ENCODE measurements at regions not wholly inside any gene's neighbourhood (a gene's known extent, or its start where the extent isn't known, plus 50 kb on each side); places are given as distances from the start of the nearest gene placed in this dataset.

GRCh38 chr5:10866913-10867312 is 105.9 kb upstream of the DAP start:
- Histone ChIP-seq H2AFZ (ENCODE audit: low read length) (no peak overlapping the region), H3K27ac (ENCODE audit: low read depth, low read length, poor library complexity, severe bottlenecking) (no peak overlapping the region), H3K79me2 (ENCODE audit: insufficient read depth, low read depth, low read length) (no peaks in the 10 kb centered on the region), H3K4me2 (ENCODE audit: low read length) (no peak overlapping the region), H3K36me3 (ENCODE audit: insufficient read depth, low read length) (no peaks in the 10 kb centered on the region), H3K9me3 (ENCODE audit: low read length) (no peaks in the 10 kb centered on the region), H3K4me3 (ENCODE audit: low read depth, low read length, poor library complexity, severe bottlenecking) (no peak overlapping the region), H3K4me1 (ENCODE audit: insufficient read depth, low read length, poor library complexity, severe bottlenecking) (no peaks in the 10 kb centered on the region), H4K20me1 (ENCODE audit: insufficient read depth, low read length) (no peaks in the 10 kb centered on the region), H3K9me2 (ENCODE audit: insufficient read depth, low read length) (no peaks in the 10 kb centered on the region)
- ChIA-PET CTCF (ENCODE audit: unreplicated experiment) (no interaction called here), POLR2A (no interaction called here)
- no TSS peak for BruUV-seq (replicated peaks)
- intact Hi-C loops (cut with micrococcal nuclease; ENCODE audit: unreplicated experiment): loop anchor here (10.0 kb wide), 1 partner anchor 412 kb away; no protein-coding TSS in a partner anchor
- TF ChIP-seq, protein P1, sequence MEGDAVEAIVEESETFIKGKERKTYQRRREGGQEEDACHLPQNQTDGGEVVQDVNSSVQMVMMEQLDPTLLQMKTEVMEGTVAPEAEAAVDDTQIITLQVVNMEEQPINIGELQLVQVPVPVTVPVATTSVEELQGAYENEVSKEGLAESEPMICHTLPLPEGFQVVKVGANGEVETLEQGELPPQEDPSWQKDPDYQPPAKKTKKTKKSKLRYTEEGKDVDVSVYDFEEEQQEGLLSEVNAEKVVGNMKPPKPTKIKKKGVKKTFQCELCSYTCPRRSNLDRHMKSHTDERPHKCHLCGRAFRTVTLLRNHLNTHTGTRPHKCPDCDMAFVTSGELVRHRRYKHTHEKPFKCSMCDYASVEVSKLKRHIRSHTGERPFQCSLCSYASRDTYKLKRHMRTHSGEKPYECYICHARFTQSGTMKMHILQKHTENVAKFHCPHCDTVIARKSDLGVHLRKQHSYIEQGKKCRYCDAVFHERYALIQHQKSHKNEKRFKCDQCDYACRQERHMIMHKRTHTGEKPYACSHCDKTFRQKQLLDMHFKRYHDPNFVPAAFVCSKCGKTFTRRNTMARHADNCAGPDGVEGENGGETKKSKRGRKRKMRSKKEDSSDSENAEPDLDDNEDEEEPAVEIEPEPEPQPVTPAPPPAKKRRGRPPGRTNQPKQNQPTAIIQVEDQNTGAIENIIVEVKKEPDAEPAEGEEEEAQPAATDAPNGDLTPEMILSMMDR (conservative IDR thresholded peaks at IDR 0.05; ENCODE audit: low read length): peak; percentile 35; the same call in 1 of the 2 replicates
- TF ChIP-seq EZH2phosphoT487 (IDR thresholded peaks at IDR 0.05; ENCODE audit: borderline replicate concordance, low read depth, low read length): no peak
- no peak for DNase-seq (ENCODE audit: low spot score)

DNA sequence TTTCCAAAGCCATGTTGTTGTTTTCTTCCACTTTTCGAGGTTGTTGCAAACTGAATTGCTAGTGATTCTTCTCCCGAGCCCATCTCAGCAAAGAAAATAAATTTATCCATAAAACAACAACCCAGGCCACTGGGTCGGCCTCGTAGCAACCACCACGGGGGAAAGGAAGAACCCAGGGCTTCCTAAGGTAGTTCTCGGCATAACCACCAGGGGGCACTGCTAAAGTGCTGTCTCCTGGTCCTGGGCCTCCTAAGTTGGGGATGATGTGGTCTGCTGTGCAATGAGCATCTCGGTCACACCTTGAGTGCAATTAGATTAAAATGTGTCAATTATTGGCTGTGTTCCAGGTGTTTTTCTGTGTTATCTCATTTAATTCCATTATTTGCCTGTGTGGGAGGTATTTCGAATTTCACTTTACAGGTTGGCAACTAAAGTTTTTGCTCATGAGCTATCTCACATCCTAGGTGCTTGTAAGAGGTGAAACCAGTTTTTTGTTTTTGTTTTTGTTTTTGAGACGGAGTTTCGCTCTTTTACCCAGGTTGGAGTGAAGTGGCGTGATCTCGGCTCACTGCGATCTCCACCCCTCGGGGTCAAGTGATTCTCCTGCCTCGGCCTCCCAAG is 102.8 kb upstream of the DAP start:
- intact Hi-C loops (cut with micrococcal nuclease; ENCODE audit: unreplicated experiment): loop anchor here (5.0 to 10.0 kb wide), 2 partner anchors 167 to 409 kb away; no protein-coding TSS in a partner anchor
- Histone ChIP-seq H3K4me2 (ENCODE audit: low read length) (no peak overlapping the region), H3K4me1 (ENCODE audit: insufficient read depth, low read length, poor library complexity, severe bottlenecking) (no peaks in the 10 kb centered on the region), H3K4me3 (ENCODE audit: low read depth, low read length, poor library complexity, severe bottlenecking) (no peak overlapping the region), H3K79me2 (ENCODE audit: insufficient read depth, low read depth, low read length) (no peaks in the 10 kb centered on the region), H3K27ac (ENCODE audit: low read depth, low read length, poor library complexity, severe bottlenecking) (no peak overlapping the region), H3K36me3 (ENCODE audit: insufficient read depth, low read length) (no peaks in the 10 kb centered on the region), H3K9me3 (ENCODE audit: low read length) (no peaks in the 10 kb centered on the region), H3K9me2 (ENCODE audit: insufficient read depth, low read length) (no peaks in the 10 kb centered on the region), H4K20me1 (ENCODE audit: insufficient read depth, low read length) (no peaks in the 10 kb centered on the region), H2AFZ (ENCODE audit: low read length) (no peak overlapping the region)
- ChIA-PET POLR2A (interaction anchor here (0.6 kb wide), 1 partner anchor 139 kb away, joined by 3 read pairs; no protein-coding TSS in a partner anchor), CTCF (ENCODE audit: unreplicated experiment) (no interaction called here)
- BruUV-seq (replicated peaks): no TSS peak
- peak; percentile 59 for DNase-seq (ENCODE audit: low spot score)
- TF ChIP-seq, protein P1 (conservative IDR thresholded peaks at IDR 0.05; ENCODE audit: low read length): peak; percentile 95
- TF ChIP-seq EZH2phosphoT487 (IDR thresholded peaks at IDR 0.05; ENCODE audit: borderline replicate concordance, low read depth, low read length): no peak

DNA sequence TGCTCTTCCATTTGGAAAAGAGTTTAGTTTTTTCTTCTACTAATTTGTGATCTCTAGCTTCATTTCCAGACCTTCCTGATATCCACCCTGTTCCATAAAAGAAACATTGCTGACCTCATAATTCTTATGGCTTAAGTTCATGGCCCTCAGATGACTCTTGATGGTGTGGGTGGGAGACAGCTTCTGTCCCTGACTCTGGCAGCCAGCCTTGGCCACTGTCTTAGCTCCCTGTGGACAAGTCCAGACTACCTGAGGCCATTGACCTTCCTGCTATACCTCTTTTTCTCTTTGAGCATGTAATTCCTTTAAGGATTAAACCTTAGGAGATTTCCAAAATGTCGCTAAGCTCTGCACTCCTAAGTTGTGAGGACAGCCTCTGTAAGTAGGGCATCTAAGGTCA is 101.1 kb upstream of the DAP start:
- Histone ChIP-seq H2AFZ (ENCODE audit: low read length) (no peak overlapping the region), H3K4me3 (ENCODE audit: low read depth, low read length, poor library complexity, severe bottlenecking) (no peak overlapping the region), H3K27ac (ENCODE audit: low read depth, low read length, poor library complexity, severe bottlenecking) (no peak overlapping the region), H4K20me1 (ENCODE audit: insufficient read depth, low read length) (no peaks in the 10 kb centered on the region), H3K9me2 (ENCODE audit: insufficient read depth, low read length) (no peaks in the 10 kb centered on the region), H3K4me1 (ENCODE audit: insufficient read depth, low read length, poor library complexity, severe bottlenecking) (no peaks in the 10 kb centered on the region), H3K79me2 (ENCODE audit: insufficient read depth, low read depth, low read length) (no peaks in the 10 kb centered on the region), H3K4me2 (ENCODE audit: low read length) (no peak overlapping the region), H3K9me3 (ENCODE audit: low read length) (no peaks in the 10 kb centered on the region), H3K36me3 (ENCODE audit: insufficient read depth, low read length) (no peaks in the 10 kb centered on the region)
- ChIA-PET CTCF (ENCODE audit: unreplicated experiment) (no interaction called here), POLR2A (no interaction called here)
- intact Hi-C loops (cut with micrococcal nuclease; ENCODE audit: unreplicated experiment): loop anchor here (5.0 to 10.0 kb wide), 2 partner anchors 165 to 407 kb away; no protein-coding TSS in a partner anchor
- BruUV-seq (replicated peaks): no TSS peak
- TF ChIP-seq EZH2phosphoT487 (IDR thresholded peaks at IDR 0.05; ENCODE audit: borderline replicate concordance, low read depth, low read length): no peak
- TF ChIP-seq, protein P1 (conservative IDR thresholded peaks at IDR 0.05; ENCODE audit: low read length): no peak
- no peak for DNase-seq (ENCODE audit: low spot score)
